Activated naive CD4-positive, alpha-beta T cell treated with anti-CD3 and anti-CD28 coated beads for 36 hours (primary cell): ENCODE measurements at regions not wholly inside any gene's neighbourhood (a gene's known extent, or its start where the extent isn't known, plus 50 kb on each side); places are given as distances from the start of the nearest gene placed in this dataset.

Experiments
- CTCF ChIA-PET: fragments of 350-600 bp; sonication (Branson Sonifier 250); formaldehyde crosslinking; loops from one replicate; lab custom pipeline; 2021; ENCODE audit warnings: antibody characterized with exemption; lab: Charles Lee
- DNase-seq: peaks from one replicate; pipeline ENCODE4 v3.0.0-alpha.2; 2020
- H3K27ac Mint-ChIP-seq: one replicate; pipeline ENCODE4 v1.8.0; 2021; ENCODE audit warnings: mild to moderate bottlenecking, mixed read lengths
- H3K27me3 Mint-ChIP-seq: one replicate; pipeline ENCODE4 v1.8.0; 2021; ENCODE audit warnings: low read depth, mixed read lengths
- H3K36me3 Mint-ChIP-seq: one replicate; pipeline ENCODE4 v1.8.0; 2021; ENCODE audit warnings: low read depth, mixed read lengths
- H3K4me1 Mint-ChIP-seq: one replicate; pipeline ENCODE4 v1.8.0; 2021; ENCODE audit warnings: low read depth, mixed read lengths
- H3K4me3 Mint-ChIP-seq: one replicate; pipeline ENCODE4 v1.8.0; 2021; ENCODE audit warnings: mild to moderate bottlenecking, moderate library complexity, mixed read lengths
- H3K9me3 Mint-ChIP-seq: one replicate; pipeline ENCODE4 v1.8.0; 2021; ENCODE audit warnings: mixed read lengths
- intact Hi-C: fragments of 100-400 bp; cut with micrococcal nuclease; formaldehyde crosslinking; loops from one replicate; pipeline ENCODE4 v1.15.1; 2023

- H3K4me1 Mint-ChIP-seq, result peaks cover 5% of the 10 kb centered on the region
- H3K9me3 Mint-ChIP-seq, result no peaks in the 10 kb centered on the region
Observed at GRCh38 chr6:15063253-15063853, 182.5 kb upstream of the JARID2 start.

DNA sequence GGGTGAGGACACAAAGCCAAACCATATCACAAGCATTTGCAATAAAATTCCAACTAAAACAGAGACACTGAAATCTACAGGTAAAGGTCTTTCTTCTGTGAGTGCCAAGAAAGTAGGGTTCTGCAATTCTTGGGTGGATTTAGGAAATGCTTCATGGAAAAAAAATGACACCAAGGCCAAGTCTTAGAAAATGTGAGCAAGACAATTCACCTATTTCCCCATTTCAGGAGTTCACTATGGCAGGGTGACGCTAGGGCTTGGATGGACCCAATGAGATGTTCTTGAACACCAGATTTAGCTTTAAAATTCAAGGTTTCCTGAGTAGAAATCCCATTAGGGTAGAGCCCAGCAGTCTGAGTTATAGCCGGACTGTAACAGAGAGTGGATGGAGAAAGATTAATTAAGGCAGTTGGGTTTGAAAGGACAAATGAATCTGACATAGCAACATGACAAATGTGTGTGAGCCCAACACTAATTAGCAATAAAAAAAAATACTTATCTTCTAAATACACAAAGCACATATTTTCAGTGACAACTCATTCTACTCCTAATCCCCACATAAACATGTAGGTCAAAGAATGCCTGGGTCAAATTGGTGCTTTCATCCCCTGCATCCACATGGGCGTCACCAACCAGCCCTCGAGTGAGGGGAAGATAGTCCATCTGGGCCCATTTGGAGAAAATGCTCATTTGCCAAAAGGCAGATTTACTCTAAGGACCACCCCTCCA, 180.4 kb upstream of the JARID2 start:
- no peaks in the 10 kb centered on the region for H3K9me3 Mint-ChIP-seq
- intact Hi-C loops, result no loop called here
- CTCF ChIA-PET, result interaction anchor here (0.6 kb wide), 1 partner anchor 196 kb away, joined by 4 read pairs; no protein-coding TSS in a partner anchor

More at GRCh38 chr6:15063253-15063853, 182.5 kb upstream of the JARID2 start:
- CTCF ChIA-PET, result no interaction called here
- intact Hi-C loops, result no loop called here
- no peak for DNase-seq
- Mint-ChIP-seq H3K27me3 (no peaks in the 10 kb centered on the region), H3K36me3 (no peaks in the 10 kb centered on the region), H3K4me3 (no peak overlapping the region), H3K27ac (no peak overlapping the region)

DNA sequence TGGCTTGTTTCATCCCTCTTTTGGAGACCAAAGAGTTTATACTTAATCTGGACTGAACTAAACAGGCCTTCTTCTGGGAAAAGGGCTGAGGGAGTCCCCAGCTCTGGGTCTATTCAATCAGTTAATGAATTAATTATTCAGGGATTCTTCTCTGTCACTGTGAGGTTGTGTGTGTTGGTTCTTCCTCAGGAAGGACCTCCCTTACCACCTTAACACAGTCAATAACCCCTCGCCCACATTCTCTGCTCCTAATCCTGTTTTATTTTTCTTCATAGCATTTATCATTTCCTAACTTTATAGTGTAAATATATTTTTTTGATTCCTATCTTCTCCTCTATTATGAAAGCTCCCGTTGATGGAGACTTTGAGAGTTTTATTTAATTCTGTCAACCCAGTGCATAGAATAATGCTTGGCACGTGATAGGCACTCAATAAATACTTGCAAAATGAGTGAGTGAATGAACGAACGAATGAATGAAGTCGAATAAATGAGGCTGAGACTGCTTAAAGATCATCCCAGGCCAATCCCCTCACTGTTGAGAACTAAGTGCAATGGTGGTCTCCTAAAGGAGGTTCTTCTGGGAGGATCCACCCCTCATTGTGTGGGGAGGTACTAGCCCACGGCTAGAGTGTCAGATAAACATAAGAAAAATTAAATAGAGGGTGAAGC, 179.6 kb upstream of the JARID2 start:
- CTCF ChIA-PET, result interaction anchor here (0.6 kb wide), 1 partner anchor 195 kb away, joined by 4 read pairs; no protein-coding TSS in a partner anchor

More for the DNA sequence above, 180.4 kb upstream of the JARID2 start:
- Mint-ChIP-seq H3K27me3 (no peaks in the 10 kb centered on the region), H3K36me3 (no peaks in the 10 kb centered on the region), H3K4me1 (peaks cover 5% of the 10 kb centered on the region), H3K4me3 (no peak overlapping the region), H3K27ac (no peak overlapping the region)
- no peak for DNase-seq

GRCh38 chr6:15073344-15073789, 172.5 kb upstream of the JARID2 start:
- intact Hi-C loops, result no loop called here
- no peak overlapping the region for H3K27ac Mint-ChIP-seq
- H3K36me3 Mint-ChIP-seq, result no peaks in the 10 kb centered on the region
- H3K9me3 Mint-ChIP-seq, result no peaks in the 10 kb centered on the region
- CTCF ChIA-PET, result interaction anchor here (0.6 kb wide), 1 partner anchor 647 kb away, joined by 3 read pairs; no protein-coding TSS in a partner anchor
- H3K4me3 Mint-ChIP-seq, result no peak overlapping the region
- H3K4me1 Mint-ChIP-seq, result no peaks in the 10 kb centered on the region
- no peak for DNase-seq
- H3K27me3 Mint-ChIP-seq, result no peaks in the 10 kb centered on the region

More for the DNA sequence above, 179.6 kb upstream of the JARID2 start:
- H3K4me3 Mint-ChIP-seq, result no peak overlapping the region
- H3K36me3 Mint-ChIP-seq, result no peaks in the 10 kb centered on the region
- intact Hi-C loops, result no loop called here
- H3K27ac Mint-ChIP-seq, result no peak overlapping the region
- no peaks in the 10 kb centered on the region for H3K9me3 Mint-ChIP-seq
- no peaks in the 10 kb centered on the region for H3K27me3 Mint-ChIP-seq
- peaks cover 5% of the 10 kb centered on the region for H3K4me1 Mint-ChIP-seq
- DNase-seq, result no peak

DNA sequence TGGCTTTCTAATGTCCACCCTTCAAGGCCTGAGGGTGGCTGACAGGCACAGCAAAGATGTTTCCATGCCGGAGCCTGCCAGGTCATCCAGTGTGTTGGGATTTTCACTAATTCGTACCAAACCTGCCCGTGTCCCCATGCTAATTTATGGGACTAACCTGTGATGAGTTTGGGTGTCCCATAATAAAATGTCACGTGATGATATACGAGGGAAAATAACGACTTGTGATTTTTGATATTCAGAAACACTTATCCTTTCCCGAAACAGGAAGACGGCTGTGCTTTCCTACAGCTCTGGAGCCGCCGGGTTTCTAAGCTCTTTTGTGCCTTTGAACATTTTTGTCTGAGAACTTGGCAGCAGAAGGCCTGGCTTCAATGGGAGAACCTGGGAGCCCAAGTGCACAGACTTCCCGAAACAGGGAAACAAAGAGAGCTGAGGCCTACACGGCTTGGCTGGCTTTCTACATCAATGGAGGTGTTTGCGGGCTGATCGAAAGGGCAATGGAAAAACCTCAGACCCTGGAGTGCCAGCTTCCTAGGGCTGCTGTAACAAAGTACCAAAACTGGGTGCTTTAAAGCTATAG, 171.9 kb upstream of the JARID2 start:
- no peaks in the 10 kb centered on the region for H3K9me3 Mint-ChIP-seq
- CTCF ChIA-PET, result interaction anchor here (0.6 kb wide), 1 partner anchor 648 kb away, joined by 3 read pairs; no protein-coding TSS in a partner anchor

GRCh38 chr6:15074806-15075205, 171.1 kb upstream of the JARID2 start:
- Mint-ChIP-seq H3K27me3 (no peaks in the 10 kb centered on the region), H3K4me1 (no peaks in the 10 kb centered on the region), H3K27ac (no peak overlapping the region), H3K4me3 (no peak overlapping the region), H3K9me3 (no peaks in the 10 kb centered on the region), H3K36me3 (no peaks in the 10 kb centered on the region)
- intact Hi-C loops, result no loop called here
- CTCF ChIA-PET, result no interaction called here
- no peak for DNase-seq

More for the DNA sequence above, 171.9 kb upstream of the JARID2 start:
- H3K36me3 Mint-ChIP-seq, result no peaks in the 10 kb centered on the region
- no peak overlapping the region for H3K4me3 Mint-ChIP-seq
- no peaks in the 10 kb centered on the region for H3K27me3 Mint-ChIP-seq
- intact Hi-C loops, result no loop called here
- no peak for DNase-seq
- H3K4me1 Mint-ChIP-seq, result no peaks in the 10 kb centered on the region
- no peak overlapping the region for H3K27ac Mint-ChIP-seq

GRCh38 chr6:15076565-15076964, 169.3 kb upstream of the JARID2 start:
- H3K9me3 Mint-ChIP-seq, result no peaks in the 10 kb centered on the region
- no peak for DNase-seq
- H3K4me1 Mint-ChIP-seq, result no peaks in the 10 kb centered on the region
- CTCF ChIA-PET, result interaction anchor here (0.6 to 0.9 kb wide), 2 partner anchors 38 to 252 kb away, joined by 3 read pairs; no protein-coding TSS in a partner anchor
- intact Hi-C loops, result no loop called here
- H3K4me3 Mint-ChIP-seq, result no peak overlapping the region
- H3K27ac Mint-ChIP-seq, result no peak overlapping the region
- H3K36me3 Mint-ChIP-seq, result no peaks in the 10 kb centered on the region
- no peaks in the 10 kb centered on the region for H3K27me3 Mint-ChIP-seq

DNA sequence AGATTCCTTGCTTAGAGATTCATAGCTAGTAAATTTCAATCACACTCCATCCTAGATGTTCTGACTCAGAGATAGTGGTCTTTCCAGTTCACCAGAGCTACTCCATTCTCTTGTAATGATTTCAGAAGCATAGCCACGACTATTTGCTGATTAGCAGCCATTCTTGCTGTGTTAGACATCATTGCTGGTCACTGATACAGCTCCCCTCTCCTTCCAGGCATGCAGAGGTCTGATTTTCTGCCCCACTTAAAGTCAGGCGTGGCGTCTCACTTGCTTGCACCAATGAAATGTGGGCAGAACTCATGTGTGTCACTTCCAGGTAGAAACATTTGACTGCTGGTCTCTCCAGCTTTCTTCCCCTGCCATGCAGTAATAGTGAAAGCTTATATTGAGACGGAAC, 168.9 kb upstream of the JARID2 start:
- CTCF ChIA-PET, result interaction anchor here (0.6 to 0.9 kb wide), 2 partner anchors 38 to 251 kb away, joined by 3 read pairs; no protein-coding TSS in a partner anchor
- Mint-ChIP-seq H3K27me3 (no peaks in the 10 kb centered on the region), H3K36me3 (no peaks in the 10 kb centered on the region), H3K4me3 (no peak overlapping the region), H3K27ac (no peak overlapping the region), H3K4me1 (no peaks in the 10 kb centered on the region), H3K9me3 (no peaks in the 10 kb centered on the region)
- intact Hi-C loops, result no loop called here
- no peak for DNase-seq

DNA sequence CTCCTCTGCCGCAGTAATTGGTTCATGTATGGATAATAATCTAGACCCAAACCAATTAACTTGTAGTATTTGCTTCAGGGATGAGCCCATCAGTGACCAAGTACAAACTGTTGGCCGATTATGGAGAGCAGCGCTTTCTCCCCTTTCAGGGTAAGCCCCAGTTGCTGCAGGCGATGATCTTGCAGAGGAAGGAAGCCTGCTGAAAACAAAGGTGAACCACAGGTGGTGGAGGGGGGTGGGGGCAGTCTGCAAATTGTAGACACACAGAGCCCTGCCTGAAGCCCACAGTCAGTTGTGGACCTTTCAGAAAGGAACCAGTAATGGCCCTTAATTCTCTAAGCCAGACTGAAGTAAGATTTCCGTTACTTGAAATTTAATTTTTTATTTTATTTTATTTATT, 167.9 kb upstream of the JARID2 start:
- intact Hi-C loops, result no loop called here
- H3K27ac Mint-ChIP-seq, result no peak overlapping the region
- H3K4me1 Mint-ChIP-seq, result no peaks in the 10 kb centered on the region
- H3K9me3 Mint-ChIP-seq, result no peaks in the 10 kb centered on the region
- no peaks in the 10 kb centered on the region for H3K36me3 Mint-ChIP-seq
- H3K27me3 Mint-ChIP-seq, result no peaks in the 10 kb centered on the region
- no peak overlapping the region for H3K4me3 Mint-ChIP-seq
- DNase-seq, result no peak
- CTCF ChIA-PET, result no interaction called here

- no peaks in the 10 kb centered on the region for H3K4me1 Mint-ChIP-seq
- H3K4me3 Mint-ChIP-seq, result no peak overlapping the region
- CTCF ChIA-PET, result no interaction called here
- no peak overlapping the region for H3K27ac Mint-ChIP-seq
- H3K27me3 Mint-ChIP-seq, result no peaks in the 10 kb centered on the region
- no peaks in the 10 kb centered on the region for H3K9me3 Mint-ChIP-seq
- no peak for DNase-seq
- intact Hi-C loops, result no loop called here
- no peaks in the 10 kb centered on the region for H3K36me3 Mint-ChIP-seq
Observed at GRCh38 chr6:15079288-15079817, 166.5 kb upstream of the JARID2 start.

GRCh38 chr6:15080895-15081294, 165.0 kb upstream of the JARID2 start:
- CTCF ChIA-PET, result no interaction called here
- Mint-ChIP-seq H3K27me3 (no peaks in the 10 kb centered on the region), H3K9me3 (no peaks in the 10 kb centered on the region), H3K4me1 (no peaks in the 10 kb centered on the region), H3K36me3 (no peaks in the 10 kb centered on the region), H3K4me3 (no peak overlapping the region), H3K27ac (no peak overlapping the region)
- intact Hi-C loops, result no loop called here
- DNase-seq, result no peak

DNA sequence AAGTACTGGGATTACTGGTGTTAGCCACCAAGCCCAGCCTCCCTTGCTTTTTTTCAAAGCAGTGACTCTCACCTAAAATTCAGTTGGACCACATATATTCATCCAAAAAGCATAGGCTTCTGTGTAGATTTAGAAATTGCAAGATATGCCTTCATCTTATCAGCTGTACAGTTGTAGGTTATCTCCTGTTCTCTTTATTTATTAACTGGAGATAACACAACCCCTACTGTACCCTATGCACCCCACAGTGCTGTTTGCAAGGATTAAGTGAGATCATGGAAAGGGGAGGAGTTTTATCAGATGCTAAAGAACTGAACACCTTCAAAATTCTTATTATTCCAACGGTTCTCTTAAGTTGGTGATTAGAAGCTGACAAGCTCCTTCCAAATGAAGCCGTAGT, 164.4 kb upstream of the JARID2 start:
- no peaks in the 10 kb centered on the region for H3K36me3 Mint-ChIP-seq
- intact Hi-C loops, result no loop called here
- H3K9me3 Mint-ChIP-seq, result no peaks in the 10 kb centered on the region
- H3K4me3 Mint-ChIP-seq, result no peak overlapping the region
- H3K27ac Mint-ChIP-seq, result no peak overlapping the region
- DNase-seq, result no peak
- H3K4me1 Mint-ChIP-seq, result no peaks in the 10 kb centered on the region
- H3K27me3 Mint-ChIP-seq, result no peaks in the 10 kb centered on the region
- CTCF ChIA-PET, result no interaction called here
